Mucosa of descending colon (tissue), 3 donors: ENCODE measurements at regions not wholly inside any gene's neighbourhood (a gene's known extent, or its start where the extent isn't known, plus 50 kb on each side); places are given as distances from the start of the nearest gene placed in this dataset.

Experiments
- ATAC-seq: fragments of 200-7000 bp; cut with Tn5 transposase; one replicate; pipeline ENCODE4 v1.9.1; 2020; ENCODE audit warnings: mild to moderate bottlenecking, moderate library complexity
- DNase-seq, 3 donors: peaks; one replicate each; pipeline ENCODE4 v3.0.0-alpha.2; 2020
- H3K36me3 ChIP-seq: fragments of 200-600 bp; one replicate; pipeline ENCODE4 v1.8.0; 2021; ENCODE audit warnings: low read depth, mild to moderate bottlenecking
- H3K4me1 ChIP-seq: fragments of 200-600 bp; one replicate; pipeline ENCODE4 v1.8.0; 2021; ENCODE audit warnings: low read depth, mild to moderate bottlenecking
- H3K4me3 ChIP-seq: fragments of 200-600 bp; one replicate; pipeline ENCODE4 v1.8.0; 2021; ENCODE audit warnings: mild to moderate bottlenecking
- H3K9me3 ChIP-seq: fragments of 200-600 bp; one replicate; pipeline ENCODE4 v1.8.0; 2021; ENCODE audit warnings: mild to moderate bottlenecking
- CTCF ChIP-seq: fragments of 200-600 bp; IDR thresholded peaks from one replicate; pipeline ENCODE4 v1.8.0; 2022; ENCODE audit warnings: antibody characterized with exemption, mild to moderate bottlenecking
- intact Hi-C, 2 donors: fragments of 100-400 bp; cut with DNase I in 1 of 2; cut with micrococcal nuclease in 1 of 2; formaldehyde crosslinking; loops; one replicate each; pipeline versions ENCODE4 v1.11.0 to v1.11.1; 2022; cut with DNase I, micrococcal nuclease
- donor health status: DM: no; HTN: no; CAD: no; lungs with moderate emphysema.
- donor health status: DM: no; HTN: no; CAD: no.
- donor health status: DM: no; HTN: yes; CAD: no.

DNA sequence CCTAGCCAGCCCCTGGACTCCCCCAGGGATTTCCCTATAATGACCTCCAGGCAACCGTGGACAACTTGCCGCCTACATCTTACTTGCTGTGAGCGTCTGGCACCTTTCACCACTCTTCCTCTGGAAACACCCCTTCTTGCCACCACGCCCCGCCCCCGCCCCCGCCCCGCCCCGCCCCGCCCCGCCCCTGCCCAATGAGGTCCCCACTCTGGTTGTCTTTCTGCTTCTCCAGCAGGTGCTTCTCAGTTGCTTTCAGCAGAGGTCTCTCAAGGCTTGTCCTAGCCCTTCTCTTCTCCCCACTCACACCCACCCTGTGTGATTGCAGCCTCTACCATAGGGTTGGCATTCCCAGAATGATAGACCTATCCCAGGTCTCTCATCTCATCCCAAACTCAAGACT lies 214.5 kb downstream of the EN1 start:
- no peak for DNase-seq
- intact Hi-C loops, result no loop called here
- Histone ChIP-seq H3K9me3 (no peaks in the 10 kb centered on the region), H3K4me1 (no peaks in the 10 kb centered on the region), H3K36me3 (no peaks in the 10 kb centered on the region), H3K4me3 (no peak overlapping the region)
- no peak for TF ChIP-seq CTCF
- no peak for ATAC-seq

- no peak for DNase-seq
- no peak for TF ChIP-seq CTCF
- intact Hi-C loops, result no loop called here
These were observed 220.3 kb downstream of the EN1 start for GRCh38 chr2:118627156-118627555.

DNA sequence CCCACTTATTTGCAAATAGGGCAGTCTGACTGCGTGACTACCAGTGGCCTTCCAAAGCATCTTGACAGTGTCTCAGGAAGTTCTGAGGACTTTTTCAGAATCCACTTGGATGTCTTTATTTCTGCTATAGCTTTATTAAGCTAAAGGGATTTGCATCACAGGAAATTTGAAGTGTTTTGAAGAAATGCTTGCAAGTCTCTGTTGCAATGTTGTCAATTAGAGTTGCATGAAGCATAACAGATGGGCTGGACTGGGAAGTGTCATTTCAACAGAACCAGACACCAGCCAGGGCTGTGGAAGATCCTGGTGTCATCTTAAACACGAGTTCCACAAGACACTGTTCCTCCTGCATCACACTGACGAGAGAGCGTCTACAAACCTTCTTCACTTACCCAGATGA lies 224.5 kb downstream of the EN1 start:
- intact Hi-C loops, result no loop called here
- H3K4me3 ChIP-seq, result no peak overlapping the region

More at GRCh38 chr2:118627156-118627555, 220.3 kb downstream of the EN1 start:
- no peak for ATAC-seq
- H3K9me3 ChIP-seq, result no peaks in the 10 kb centered on the region
- H3K4me3 ChIP-seq, result no peak overlapping the region
- no peaks in the 10 kb centered on the region for H3K36me3 ChIP-seq
- H3K4me1 ChIP-seq, result no peaks in the 10 kb centered on the region

DNA sequence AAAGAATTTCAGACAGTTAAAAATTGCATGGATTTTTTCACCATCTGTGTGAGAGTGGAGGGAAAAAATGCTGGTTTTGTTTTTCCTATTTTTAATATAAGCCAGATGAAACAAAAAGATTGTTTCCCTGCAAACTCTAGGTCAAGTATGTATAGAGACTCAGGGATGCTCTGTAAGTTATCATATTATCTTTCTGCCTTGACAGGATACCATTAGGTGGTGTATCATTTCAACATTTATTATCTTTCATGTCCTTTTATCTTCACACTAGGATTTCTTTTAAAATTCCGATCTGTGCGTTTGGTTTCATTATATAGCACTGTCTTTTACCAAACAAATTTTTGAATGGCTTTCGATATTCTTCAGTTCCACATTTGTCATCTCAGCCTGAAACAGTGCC lies 225.3 kb downstream of the EN1 start:
- intact Hi-C loops, result no loop called here
- DNase-seq (no peak), ATAC-seq (no peak)
- Histone ChIP-seq H3K9me3 (no peaks in the 10 kb centered on the region), H3K4me1 (no peaks in the 10 kb centered on the region), H3K4me3 (no peak overlapping the region), H3K36me3 (no peaks in the 10 kb centered on the region)
- no peak for TF ChIP-seq CTCF

More for the DNA sequence above, 224.5 kb downstream of the EN1 start:
- TF ChIP-seq CTCF, result no peak
- DNase-seq, result no peak
- H3K9me3 ChIP-seq, result no peaks in the 10 kb centered on the region
- no peaks in the 10 kb centered on the region for H3K4me1 ChIP-seq
- no peaks in the 10 kb centered on the region for H3K36me3 ChIP-seq
- no peak for ATAC-seq

- Histone ChIP-seq H3K4me1 (no peaks in the 10 kb centered on the region), H3K36me3 (no peaks in the 10 kb centered on the region), H3K4me3 (no peak overlapping the region), H3K9me3 (no peaks in the 10 kb centered on the region)
- intact Hi-C loops, result no loop called here
- DNase-seq, result no peak
- no peak for ATAC-seq
- no peak for TF ChIP-seq CTCF
These were observed 229.2 kb downstream of the EN1 start for GRCh38 chr2:118618279-118618678.

DNA sequence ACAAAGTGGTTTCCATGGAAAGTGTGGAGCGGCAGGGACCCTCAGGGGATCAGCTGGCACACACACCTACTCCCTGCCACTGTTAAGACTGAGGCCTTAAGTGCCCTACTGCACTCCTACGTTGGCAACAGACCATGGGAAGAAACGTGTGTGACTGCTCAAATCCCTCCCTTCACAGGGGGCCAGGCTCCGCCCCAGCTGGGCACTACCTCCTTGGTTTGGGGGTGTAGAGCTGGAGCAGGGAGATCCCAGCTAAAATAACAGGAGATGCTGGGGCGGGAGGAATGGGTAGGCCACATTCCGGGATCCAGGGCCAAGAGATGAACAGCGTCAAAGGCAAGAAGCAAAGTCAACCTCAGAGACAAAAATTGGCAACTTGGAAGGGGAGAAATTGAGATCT lies 231.0 kb downstream of the EN1 start:
- TF ChIP-seq CTCF, result no peak
- H3K36me3 ChIP-seq, result no peaks in the 10 kb centered on the region
- H3K9me3 ChIP-seq, result no peaks in the 10 kb centered on the region
- intact Hi-C loops, result no loop called here
- DNase-seq (no peak), ATAC-seq (no peak)
- no peak overlapping the region for H3K4me3 ChIP-seq
- H3K4me1 ChIP-seq, result no peaks in the 10 kb centered on the region
